ENCODE measurements at regions not wholly inside any gene's neighbourhood (a gene's known extent, or its start where the extent isn't known, plus 50 kb on each side); places are given as distances from the start of the nearest gene placed in this dataset.
"Not testable (repeated sequence)": the region's sequence is repeated elsewhere in the genome, so short reads cannot be mapped to it uniquely, and the experiment has no call there.

DNA sequence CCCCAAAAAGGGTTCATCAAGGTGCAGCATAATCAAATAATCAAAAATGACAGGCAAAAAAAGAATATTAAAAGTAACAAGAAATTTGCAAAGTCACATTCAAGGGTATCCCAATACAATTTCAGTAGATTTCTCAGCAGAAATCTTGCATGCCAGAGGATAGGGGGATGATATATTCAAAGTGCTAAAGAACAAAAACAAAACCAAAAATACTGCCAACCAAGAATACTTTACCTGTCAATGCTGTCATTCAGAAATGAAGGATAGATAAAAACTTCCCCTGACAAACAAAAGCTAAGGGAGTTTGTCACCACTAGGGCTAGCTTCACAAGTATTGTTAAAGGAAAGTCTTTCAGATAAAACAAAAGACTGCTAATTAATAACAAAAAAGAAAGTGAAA lies 68.7 kb upstream of the EDIL3 start:
- DNase-seq = no peak

DNA sequence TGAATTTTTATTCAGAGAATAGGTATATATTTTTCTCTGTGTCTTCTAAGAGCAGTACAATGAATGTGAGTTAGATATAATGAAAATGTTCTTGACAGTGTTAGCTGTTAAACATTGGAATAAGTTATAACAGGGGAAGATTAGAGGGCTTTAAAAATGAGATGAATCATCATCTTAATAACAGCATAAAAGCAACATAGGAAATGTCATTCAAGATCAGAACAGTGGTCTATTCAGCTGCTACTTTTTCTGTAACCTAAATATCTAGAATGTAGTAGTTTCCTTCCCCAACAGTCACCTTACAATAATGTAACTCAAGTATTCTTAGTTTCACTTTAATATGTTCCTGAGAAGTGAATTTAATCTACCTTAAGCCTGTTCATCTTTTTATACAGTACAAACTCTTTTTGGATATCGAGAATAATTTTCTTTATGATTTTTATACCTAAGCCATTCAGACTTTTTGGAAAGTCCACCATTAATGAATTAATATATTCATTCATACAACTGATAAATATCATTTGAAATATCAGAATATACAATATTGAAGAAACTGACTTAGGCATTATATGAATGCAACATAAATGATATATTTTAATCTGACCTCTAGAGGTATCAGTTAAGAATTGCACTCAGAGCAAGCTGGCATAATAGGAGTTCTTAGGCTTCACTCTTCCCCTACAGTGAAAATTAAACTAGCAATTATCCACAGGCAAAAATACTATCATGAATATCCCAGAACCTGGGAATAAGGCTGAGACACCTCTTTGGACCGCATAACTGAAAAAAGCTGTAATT lies 66.1 kb upstream of the EDIL3 start:
- DNase-seq = no peak

DNA sequence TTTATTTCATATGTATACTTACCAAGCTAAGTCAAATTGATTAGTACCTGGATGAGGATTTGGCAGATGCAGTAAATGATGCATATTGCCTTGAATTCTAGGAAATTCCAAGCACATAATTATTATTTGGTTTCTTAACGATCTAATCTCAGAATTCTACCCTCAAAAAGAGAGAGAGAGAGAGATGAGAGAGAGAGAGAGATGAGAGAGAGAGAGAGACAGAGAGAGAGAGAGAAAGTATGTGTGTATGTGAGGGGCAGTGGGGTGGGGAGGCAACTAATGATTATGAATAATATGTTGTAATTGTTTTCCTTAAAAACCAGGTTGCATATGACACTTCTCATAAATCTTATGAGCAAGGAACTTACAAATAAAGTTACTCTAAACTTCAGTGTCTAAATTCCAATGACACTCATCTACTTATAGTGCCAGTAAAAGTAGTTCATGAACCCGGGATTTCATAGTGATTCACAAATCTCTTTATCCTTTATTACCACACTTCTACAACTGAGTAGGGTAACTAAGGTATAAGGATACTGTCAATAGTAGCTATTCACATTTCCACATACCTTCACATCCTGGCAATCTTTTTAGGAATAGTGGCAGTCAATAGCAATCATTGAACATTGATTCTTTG lies 60.5 kb upstream of the EDIL3 start:
- no peak for DNase-seq

DNA sequence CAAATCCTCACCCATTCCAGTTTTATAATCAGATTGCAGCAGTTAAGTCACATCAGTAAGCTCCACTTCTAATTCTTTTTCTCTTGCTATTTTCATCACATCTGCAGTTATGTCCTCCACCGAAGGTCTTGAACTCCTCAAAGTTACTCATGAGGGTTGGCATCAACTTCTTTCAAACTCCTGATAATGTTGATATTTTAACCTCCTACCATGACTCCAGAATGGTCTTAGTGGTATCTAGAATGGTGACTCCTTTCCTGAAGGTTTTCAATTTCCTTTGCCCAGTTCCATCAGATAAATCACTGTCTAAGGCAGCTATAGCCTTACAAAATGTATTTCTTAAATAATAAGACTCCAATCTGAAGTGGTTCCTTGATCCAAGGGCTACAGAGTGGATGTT lies 53.8 kb upstream of the EDIL3 start:
- DNase-seq = no peak

DNA sequence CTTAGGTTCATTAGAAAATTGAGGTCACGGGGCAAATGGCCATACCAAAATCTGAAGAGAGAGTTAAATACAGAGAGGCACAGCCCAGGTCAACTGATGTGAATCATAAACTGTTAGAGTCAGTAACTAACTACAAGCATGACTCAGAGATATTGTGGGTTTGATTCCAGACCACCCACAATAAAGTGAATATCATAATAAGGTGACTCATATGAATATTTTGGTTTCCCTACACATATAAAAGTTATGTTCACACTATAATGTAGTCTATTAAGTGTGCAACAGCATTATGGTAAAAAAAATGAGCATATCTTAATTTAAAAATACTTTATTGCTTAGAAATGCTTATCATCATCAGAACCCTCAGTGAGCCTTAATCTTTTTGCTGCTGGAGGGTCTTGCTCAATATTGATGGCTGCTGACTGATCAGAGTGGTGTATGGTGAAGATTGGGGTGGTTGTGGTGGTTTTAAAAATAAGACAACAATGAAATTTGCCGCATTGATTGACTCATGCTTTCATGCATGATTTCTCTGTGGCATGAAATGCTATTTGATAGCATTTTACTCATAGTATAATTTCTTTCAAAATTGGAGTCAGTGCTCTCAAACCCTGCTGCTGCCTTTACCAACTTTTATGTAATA lies 53.1 kb upstream of the EDIL3 start:
- DNase-seq = no peak

DNA sequence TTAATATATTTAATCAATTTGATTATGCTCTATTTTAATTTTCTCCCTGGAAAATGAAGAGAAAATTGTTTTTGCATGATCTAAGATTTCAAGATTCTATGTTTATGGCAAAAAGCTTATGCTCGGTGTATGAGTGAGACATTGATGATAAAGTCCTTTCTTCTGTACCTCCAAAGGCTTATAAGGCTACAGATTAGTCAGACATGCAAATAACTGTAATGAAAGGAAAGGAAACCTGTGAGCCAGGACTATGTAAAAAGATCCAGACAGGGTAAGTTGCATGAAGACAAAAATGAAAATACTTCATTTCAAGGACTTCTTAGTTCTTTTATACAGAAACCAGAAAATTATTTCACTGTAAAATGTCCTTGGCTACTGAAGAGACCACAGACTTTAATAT lies 52.2 kb upstream of the EDIL3 start:
- DNase-seq = no peak

DNA sequence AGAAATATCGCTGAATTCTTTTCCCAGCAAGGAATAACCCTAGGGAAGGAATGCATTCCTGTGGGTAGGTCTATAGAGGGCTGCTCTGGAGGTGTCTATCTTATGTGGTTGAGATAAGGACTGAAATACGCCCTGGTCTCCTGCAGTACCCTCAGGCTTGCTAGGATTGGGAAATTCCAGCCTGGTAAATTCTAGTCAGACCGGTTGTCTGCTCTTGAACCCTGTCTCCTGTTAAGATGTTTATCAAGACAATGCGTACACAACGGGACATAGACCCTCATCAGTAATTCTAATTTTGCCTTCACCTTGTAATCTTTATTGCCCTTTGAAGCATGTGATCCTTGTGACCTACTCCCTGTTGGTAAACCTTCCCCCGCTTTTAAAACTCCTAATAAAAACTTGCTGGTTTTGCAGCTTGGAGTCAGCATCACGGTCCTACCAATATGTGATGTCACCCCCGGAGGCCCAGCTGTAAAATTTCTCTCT lies 51.2 kb upstream of the EDIL3 start:
- DNase-seq = not testable (repeated sequence)
